MM.1S (cell line): ENCODE measurements at regions not wholly inside any gene's neighbourhood (a gene's known extent, or its start where the extent isn't known, plus 50 kb on each side); places are given as distances from the start of the nearest gene placed in this dataset.

Experiments used
- DNase-seq: peaks from one replicate; pipeline ENCODE4 v3.0.0-alpha.2; 2015
- H2AFZ ChIP-seq: fragments of 300-600 bp; sonication (generic); 2 replicates; pipeline ENCODE4 v1.6.0; 2016; ENCODE audit warnings: antibody characterized with exemption, low read length
- H3F3A ChIP-seq: fragments of 300-600 bp; sonication (generic); 2 replicates; pipeline ENCODE4 v1.6.1; 2016; ENCODE audit warnings: mild to moderate bottlenecking, antibody characterized with exemption, low read length, moderate library complexity, mixed read lengths; ENCODE audit not compliant: insufficient read depth
- H3K27ac ChIP-seq: fragments of 300-600 bp; sonication (generic); 2 replicates; pipeline ENCODE4 v1.5.1; 2016; ENCODE audit warnings: mild to moderate bottlenecking, low read length
- H3K27me3 ChIP-seq: fragments of 300-600 bp; sonication (generic); replicated peaks from 2 replicates; pipeline ENCODE4 v1.6.0; 2016; ENCODE audit warnings: low read length; ENCODE audit not compliant: insufficient read depth
- H3K36me3 ChIP-seq: fragments of 300-600 bp; sonication (generic); replicated peaks from 2 replicates; pipeline ENCODE4 v1.6.1; 2016; ENCODE audit warnings: mild to moderate bottlenecking, low read length, mixed read lengths; ENCODE audit not compliant: insufficient read depth
- H3K4me1 ChIP-seq: fragments of 300-600 bp; sonication (generic); 2 replicates; pipeline ENCODE4 v1.6.1; 2016; ENCODE audit warnings: low read length, mixed read lengths
- H3K4me2 ChIP-seq: fragments of 300-600 bp; sonication (generic); 2 replicates; pipeline ENCODE4 v1.6.0; 2016; ENCODE audit warnings: low read depth, low read length
- H3K4me3 ChIP-seq: fragments of 300-600 bp; sonication (generic); 2 replicates; pipeline ENCODE4 v1.5.1; 2016; ENCODE audit warnings: low read length, mixed read lengths
- H3K79me2 ChIP-seq: fragments of 300-600 bp; sonication (generic); 2 replicates; pipeline ENCODE4 v1.6.1; 2016; ENCODE audit warnings: mixed run types, low read length, mixed read lengths
- H3K9ac ChIP-seq: fragments of 300-600 bp; sonication (generic); 2 replicates; pipeline ENCODE4 v1.6.1; 2016; ENCODE audit warnings: low read length, mixed read lengths
- H3K9me2 ChIP-seq: fragments of 300-600 bp; sonication (generic); replicated peaks from 2 replicates; pipeline ENCODE4 v1.6.1; 2016; ENCODE audit warnings: mild to moderate bottlenecking, low read length, mixed read lengths; ENCODE audit not compliant: insufficient read depth
- H3K9me3 ChIP-seq: fragments of 300-600 bp; sonication (generic); replicated peaks from 2 replicates; pipeline ENCODE4 v1.6.1; 2016; ENCODE audit warnings: mild to moderate bottlenecking, low read length, mixed read lengths; ENCODE audit not compliant: insufficient read depth
- H4K20me1 ChIP-seq: fragments of 300-600 bp; sonication (generic); 2 replicates; pipeline ENCODE4 v1.6.1; 2016; ENCODE audit warnings: mild to moderate bottlenecking, low read length, moderate library complexity, mixed read lengths; ENCODE audit not compliant: insufficient read depth
- EZH2 ChIP-seq: fragments of 300-600 bp; sonication (generic); optimal IDR thresholded peaks from 2 replicates; pipeline ENCODE3; 2017; ENCODE audit warnings: low read depth, mild to moderate bottlenecking, antibody characterized with exemption, low read length, mixed read lengths
- EZH2phosphoT487 ChIP-seq: fragments of 300-600 bp; sonication (generic); IDR thresholded peaks from 2 replicates; pipeline ENCODE4 v1.6.1; 2018; ENCODE audit warnings: antibody characterized with exemption, low read length
- TF ChIP-seq, protein P1 (sequence below): fragments of 300-600 bp; sonication (generic); IDR thresholded peaks from 2 replicates; pipeline ENCODE4 v1.5.1; 2016; ENCODE audit warnings: antibody characterized with exemption, low read length, mixed read lengths

DNA sequence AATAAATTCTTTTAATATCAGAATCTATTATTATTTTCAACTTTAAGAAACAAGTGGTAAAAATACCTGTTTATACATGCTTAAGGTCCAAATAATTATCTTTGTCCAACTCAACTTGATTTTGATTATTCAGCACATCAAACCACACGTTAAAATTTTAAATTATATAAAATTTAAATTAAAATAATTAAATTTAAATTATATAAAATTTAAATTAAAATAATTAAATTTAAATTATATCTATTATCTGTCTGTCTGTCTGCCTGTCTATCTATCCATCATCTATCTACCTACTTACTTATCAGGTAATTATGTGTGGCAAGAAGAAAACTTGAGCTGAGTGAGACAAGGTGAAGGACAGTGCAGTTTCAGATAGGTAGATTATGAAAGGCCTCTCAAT lies 605.3 kb upstream of the RIOK2 start:
- no peak overlapping the region for H3K4me3 ChIP-seq

DNA sequence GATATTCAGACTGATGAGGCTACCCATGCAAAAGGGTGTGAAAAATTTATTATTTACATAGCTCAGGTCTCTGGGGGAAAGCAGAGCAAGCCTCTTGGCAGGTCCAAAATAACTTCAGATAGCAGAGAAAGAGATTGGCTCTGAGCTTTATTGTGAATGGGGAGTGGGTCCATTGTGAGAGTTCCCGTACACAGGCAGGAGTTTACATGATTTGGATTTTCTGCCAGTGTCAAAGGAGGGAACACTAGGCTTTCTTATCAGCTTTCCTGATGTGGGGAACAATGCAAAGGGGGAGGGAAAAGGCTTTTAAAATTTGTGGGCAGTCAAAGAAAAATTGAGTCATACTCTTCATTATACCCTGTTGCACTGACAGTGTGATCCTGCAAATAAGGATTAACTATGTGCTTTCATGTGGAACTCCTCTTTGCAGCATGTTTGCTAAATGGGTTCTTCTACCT lies 615.0 kb upstream of the RIOK2 start:
- DNase-seq = no peak
- no peak overlapping the region for H2AFZ ChIP-seq

More for the DNA sequence above, 605.3 kb upstream of the RIOK2 start:
- Histone ChIP-seq H3K79me2 (no peaks in the 10 kb centered on the region), H2AFZ (no peak overlapping the region), H3K27me3 (no peaks in the 10 kb centered on the region), H3K27ac (no peak overlapping the region), H3F3A (no peaks in the 10 kb centered on the region), H3K9me2 (no peaks in the 10 kb centered on the region), H3K4me1 (no peaks in the 10 kb centered on the region), H3K9me3 (no peaks in the 10 kb centered on the region), H4K20me1 (no peaks in the 10 kb centered on the region), H3K4me2 (no peak overlapping the region), H3K9ac (no peak overlapping the region), H3K36me3 (no peaks in the 10 kb centered on the region)
- TF ChIP-seq, protein P1, sequence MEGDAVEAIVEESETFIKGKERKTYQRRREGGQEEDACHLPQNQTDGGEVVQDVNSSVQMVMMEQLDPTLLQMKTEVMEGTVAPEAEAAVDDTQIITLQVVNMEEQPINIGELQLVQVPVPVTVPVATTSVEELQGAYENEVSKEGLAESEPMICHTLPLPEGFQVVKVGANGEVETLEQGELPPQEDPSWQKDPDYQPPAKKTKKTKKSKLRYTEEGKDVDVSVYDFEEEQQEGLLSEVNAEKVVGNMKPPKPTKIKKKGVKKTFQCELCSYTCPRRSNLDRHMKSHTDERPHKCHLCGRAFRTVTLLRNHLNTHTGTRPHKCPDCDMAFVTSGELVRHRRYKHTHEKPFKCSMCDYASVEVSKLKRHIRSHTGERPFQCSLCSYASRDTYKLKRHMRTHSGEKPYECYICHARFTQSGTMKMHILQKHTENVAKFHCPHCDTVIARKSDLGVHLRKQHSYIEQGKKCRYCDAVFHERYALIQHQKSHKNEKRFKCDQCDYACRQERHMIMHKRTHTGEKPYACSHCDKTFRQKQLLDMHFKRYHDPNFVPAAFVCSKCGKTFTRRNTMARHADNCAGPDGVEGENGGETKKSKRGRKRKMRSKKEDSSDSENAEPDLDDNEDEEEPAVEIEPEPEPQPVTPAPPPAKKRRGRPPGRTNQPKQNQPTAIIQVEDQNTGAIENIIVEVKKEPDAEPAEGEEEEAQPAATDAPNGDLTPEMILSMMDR = no peak
- no peak for TF ChIP-seq EZH2phosphoT487
- no peak for TF ChIP-seq EZH2
- no peak for DNase-seq

DNA sequence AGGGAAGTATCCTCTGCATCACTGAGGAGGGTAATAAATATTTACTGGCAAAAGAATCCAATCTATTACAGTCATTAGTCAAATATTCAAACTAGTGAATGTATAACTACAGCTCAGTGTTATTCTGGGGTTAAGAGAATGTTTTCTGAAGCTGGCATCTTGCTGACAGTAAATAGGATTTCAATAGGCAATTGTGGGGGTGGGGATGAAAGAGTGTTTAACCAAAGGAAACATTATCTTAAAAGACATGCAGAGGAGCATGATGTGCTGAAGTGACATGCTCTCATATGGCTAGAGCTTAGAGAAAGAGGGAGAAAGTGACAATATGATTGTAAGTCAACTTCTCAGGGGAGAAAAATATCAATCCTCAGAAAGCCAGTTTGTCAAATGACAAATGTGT lies 618.4 kb upstream of the RIOK2 start:
- Histone ChIP-seq H3K9ac (no peak overlapping the region), H3K4me2 (no peak overlapping the region), H3K36me3 (no peaks in the 10 kb centered on the region), H3K4me1 (no peaks in the 10 kb centered on the region), H3K79me2 (no peaks in the 10 kb centered on the region), H4K20me1 (no peaks in the 10 kb centered on the region), H3K27me3 (no peaks in the 10 kb centered on the region), H2AFZ (no peak overlapping the region), H3K9me2 (no peaks in the 10 kb centered on the region), H3K27ac (no peak overlapping the region), H3F3A (no peaks in the 10 kb centered on the region), H3K4me3 (no peak overlapping the region), H3K9me3 (no peaks in the 10 kb centered on the region)
- no peak for DNase-seq
- TF ChIP-seq EZH2 (no peak), EZH2phosphoT487 (no peak)
- TF ChIP-seq, protein P1 = no peak

More for the DNA sequence above, 615.0 kb upstream of the RIOK2 start:
- Histone ChIP-seq H3K36me3 (no peaks in the 10 kb centered on the region), H3K27me3 (no peaks in the 10 kb centered on the region), H3F3A (no peaks in the 10 kb centered on the region), H3K9me3 (no peaks in the 10 kb centered on the region), H3K4me1 (no peaks in the 10 kb centered on the region), H3K9me2 (no peaks in the 10 kb centered on the region), H3K27ac (no peak overlapping the region), H3K4me2 (no peak overlapping the region), H4K20me1 (no peaks in the 10 kb centered on the region), H3K79me2 (no peaks in the 10 kb centered on the region), H3K9ac (no peak overlapping the region), H3K4me3 (no peak overlapping the region)
- TF ChIP-seq, protein P1 = no peak
- TF ChIP-seq EZH2 = no peak
- TF ChIP-seq EZH2phosphoT487 = no peak
